Endothelial cell of umbilical vein (primary cell): ENCODE measurements at regions not wholly inside any gene's neighbourhood (a gene's known extent, or its start where the extent isn't known, plus 50 kb on each side); places are given as distances from the start of the nearest gene placed in this dataset.

Experiments
- EZH2 ChIP-seq: IDR thresholded peaks from 2 replicates; pipeline ENCODE4 v1.6.1; 2012; ENCODE audit warnings: borderline replicate concordance, low read depth, mild to moderate bottlenecking, moderate library complexity, low read length, inconsistent platforms; ENCODE audit not compliant: severe bottlenecking
- JUN ChIP-seq: IDR thresholded peaks from 2 replicates; pipeline ENCODE4 v1.6.1; 2011; ENCODE audit warnings: borderline replicate concordance, low read depth; ENCODE audit not compliant: insufficient read length, insufficient read depth
- MYC ChIP-seq: IDR thresholded peaks from one replicate; pipeline ENCODE4 v1.6.1; 2011; ENCODE audit warnings: mild to moderate bottlenecking, low read depth, low read length
- POLR2A ChIP-seq: IDR thresholded peaks from 2 replicates; pipeline ENCODE4 v1.6.1; 2012; ENCODE audit warnings: low read depth, mild to moderate bottlenecking, control low read depth, low read length
- POLR2AphosphoS5 ChIP-seq: IDR thresholded peaks from 2 replicates; pipeline ENCODE4 v1.6.1; 2012; ENCODE audit warnings: low read depth, mild to moderate bottlenecking, control low read depth, low read length, moderate library complexity; ENCODE audit not compliant: insufficient read depth
- TF ChIP-seq, protein P1 (sequence below), 2 donors: IDR thresholded peaks; 1 replicate in 1 of 2; 2 replicates in 1 of 2; pipeline ENCODE4 v1.5.1; 2011; ENCODE audit warnings: low read length in 2 of 2, mild to moderate bottlenecking in 2 of 2, moderate library complexity in 2 of 2, control low read depth in 1 of 2, inconsistent platforms in 1 of 2, low read depth in 1 of 2; ENCODE audit not compliant: insufficient read depth in 1 of 2; ENCODE audit errors: extremely low read depth in 1 of 2
- TF ChIP-seq, protein P2 (sequence below): IDR thresholded peaks from 2 replicates; pipeline ENCODE4 v1.6.1; 2011; ENCODE audit not compliant: insufficient read depth, insufficient read length

DNA sequence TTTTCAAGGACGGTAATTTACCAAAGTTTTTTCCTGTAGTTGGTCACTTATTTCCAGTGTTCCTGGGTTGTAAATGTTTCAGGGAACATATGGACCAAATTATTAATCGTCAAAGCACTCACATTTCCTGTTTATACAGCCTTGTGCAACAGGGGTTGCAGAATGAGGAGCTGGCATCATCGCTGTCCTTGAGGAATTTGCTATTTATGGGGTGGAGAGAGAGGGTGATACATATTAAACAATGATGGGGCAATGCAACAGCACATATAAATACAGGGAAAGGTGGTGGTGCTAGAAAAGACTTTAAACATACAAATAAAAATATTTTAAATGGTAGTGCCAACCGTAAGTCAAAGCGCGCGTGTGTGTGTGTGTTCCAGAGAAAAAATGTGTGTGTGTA is 369.8 kb downstream of the NPHP4 start:
- TF ChIP-seq POLR2A (no peak), POLR2AphosphoS5 (no peak), MYC (no peak), EZH2 (no peak), JUN (no peak)
- TF ChIP-seq, protein P1, sequence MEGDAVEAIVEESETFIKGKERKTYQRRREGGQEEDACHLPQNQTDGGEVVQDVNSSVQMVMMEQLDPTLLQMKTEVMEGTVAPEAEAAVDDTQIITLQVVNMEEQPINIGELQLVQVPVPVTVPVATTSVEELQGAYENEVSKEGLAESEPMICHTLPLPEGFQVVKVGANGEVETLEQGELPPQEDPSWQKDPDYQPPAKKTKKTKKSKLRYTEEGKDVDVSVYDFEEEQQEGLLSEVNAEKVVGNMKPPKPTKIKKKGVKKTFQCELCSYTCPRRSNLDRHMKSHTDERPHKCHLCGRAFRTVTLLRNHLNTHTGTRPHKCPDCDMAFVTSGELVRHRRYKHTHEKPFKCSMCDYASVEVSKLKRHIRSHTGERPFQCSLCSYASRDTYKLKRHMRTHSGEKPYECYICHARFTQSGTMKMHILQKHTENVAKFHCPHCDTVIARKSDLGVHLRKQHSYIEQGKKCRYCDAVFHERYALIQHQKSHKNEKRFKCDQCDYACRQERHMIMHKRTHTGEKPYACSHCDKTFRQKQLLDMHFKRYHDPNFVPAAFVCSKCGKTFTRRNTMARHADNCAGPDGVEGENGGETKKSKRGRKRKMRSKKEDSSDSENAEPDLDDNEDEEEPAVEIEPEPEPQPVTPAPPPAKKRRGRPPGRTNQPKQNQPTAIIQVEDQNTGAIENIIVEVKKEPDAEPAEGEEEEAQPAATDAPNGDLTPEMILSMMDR (IDR thresholded peaks at IDR 0.05; ENCODE audit: extremely low read depth in 1 of 2, insufficient read depth in 1 of 2, low read depth in 1 of 2, low read length in 2 of 2), result no peak
- TF ChIP-seq, protein P2, sequence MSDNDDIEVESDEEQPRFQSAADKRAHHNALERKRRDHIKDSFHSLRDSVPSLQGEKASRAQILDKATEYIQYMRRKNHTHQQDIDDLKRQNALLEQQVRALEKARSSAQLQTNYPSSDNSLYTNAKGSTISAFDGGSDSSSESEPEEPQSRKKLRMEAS, result no peak
